Breast epithelium (tissue), 4 donors: ENCODE measurements at regions not wholly inside any gene's neighbourhood (a gene's known extent, or its start where the extent isn't known, plus 50 kb on each side); places are given as distances from the start of the nearest gene placed in this dataset.
A peak's percentile ranks its signal among the peaks of the same experiment; 100 is the strongest.

ENCODE experiments used
- DNase-seq, 2 donors: peaks; one replicate each; pipeline ENCODE4 v3.0.0-alpha.2; 2019; ENCODE audit warnings: low spot score in 2 of 2
- H3K27ac ChIP-seq, 2 donors: fragments of 200-600 bp; sonication (generic) in 1 of 2; one replicate each; pipeline ENCODE4 v1.5.1; 2016 to 2019; ENCODE audit warnings: mild to moderate bottlenecking in 1 of 2
- H3K27me3 ChIP-seq, 2 donors: fragments of 200-600 bp; sonication (generic) in 1 of 2; one replicate each; pipeline versions ENCODE4 v1.5.1 to v1.6.0; 2017 to 2019; ENCODE audit warnings: control low read depth in 1 of 2, mild to moderate bottlenecking in 1 of 2
- H3K36me3 ChIP-seq: fragments of 200-600 bp; one replicate; pipeline ENCODE4 v1.5.1; 2019
- H3K4me1 ChIP-seq, 2 donors: fragments of 200-600 bp; sonication (generic); one replicate each; pipeline ENCODE4 v1.5.1; 2016 to 2019; ENCODE audit warnings: control low read depth in 1 of 2
- H3K4me3 ChIP-seq, 3 donors: fragments of 200-600 bp; sonication (generic); 1 replicate in 2 of 3; 2 replicates in 1 of 3; pipeline ENCODE4 v1.5.1; 2016 to 2019; ENCODE audit warnings: mild to moderate bottlenecking in 3 of 3, moderate library complexity in 2 of 3
- H3K9me3 ChIP-seq, 2 donors: fragments of 200-600 bp; sonication (generic) in 1 of 2; one replicate each; pipeline ENCODE4 v1.5.1; 2016 to 2019; ENCODE audit warnings: control low read depth in 1 of 2
- POLR2A ChIP-seq: fragments of 450-650 bp; IDR thresholded peaks from one replicate; pipeline ENCODE4 v1.6.1; 2016; ENCODE audit warnings: antibody characterized with exemption, mild to moderate bottlenecking, moderate library complexity
- POLR2AphosphoS5 ChIP-seq, 3 donors: sonication (generic); formaldehyde crosslinking; IDR thresholded peaks; one replicate each; pipeline ENCODE4 v1.6.1; 2017; ENCODE audit warnings: antibody characterized with exemption in 3 of 3
- intact Hi-C: fragments of 100-400 bp; cut with DNase I; formaldehyde crosslinking; loops from one replicate; pipeline ENCODE4 v1.15.1; 2023; ENCODE audit warnings: low total_unique reads
- TF ChIP-seq, protein P1 (sequence below), 3 donors: fragments of 450-650 bp; IDR thresholded peaks; one replicate each; pipeline ENCODE4 v1.5.1; 2016 to 2017; ENCODE audit warnings: antibody characterized with exemption in 3 of 3, mild to moderate bottlenecking in 3 of 3, moderate library complexity in 3 of 3

DNA sequence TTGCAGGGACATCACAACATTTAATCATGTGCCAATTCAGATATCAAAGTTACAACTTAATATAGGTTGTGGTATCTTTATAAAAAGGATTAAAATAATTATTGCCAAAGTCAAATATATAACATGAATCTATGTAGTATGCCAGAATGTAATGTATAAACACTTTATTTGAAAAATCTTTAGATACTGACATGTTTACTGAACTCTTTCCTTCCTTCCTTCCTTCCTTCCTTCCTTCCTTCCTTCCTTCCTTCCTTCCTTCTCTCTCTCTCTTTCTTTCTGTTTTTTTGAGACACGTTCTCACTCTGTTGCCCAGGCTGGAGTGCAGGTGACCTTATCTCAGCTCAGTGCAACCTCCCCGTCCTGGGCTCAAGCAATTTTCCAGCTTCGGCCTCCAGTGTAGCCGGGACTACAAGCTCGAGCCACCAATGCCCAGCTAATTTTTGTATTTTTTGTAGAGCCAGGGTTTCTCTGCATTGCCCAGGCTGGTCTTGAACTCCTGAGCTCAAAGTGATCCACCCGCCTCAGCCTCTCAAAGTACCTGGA is 496.8 kb upstream of the CITED2 start:
- H3K36me3 ChIP-seq, result no peaks in the 10 kb centered on the region
- TF ChIP-seq, protein P1, sequence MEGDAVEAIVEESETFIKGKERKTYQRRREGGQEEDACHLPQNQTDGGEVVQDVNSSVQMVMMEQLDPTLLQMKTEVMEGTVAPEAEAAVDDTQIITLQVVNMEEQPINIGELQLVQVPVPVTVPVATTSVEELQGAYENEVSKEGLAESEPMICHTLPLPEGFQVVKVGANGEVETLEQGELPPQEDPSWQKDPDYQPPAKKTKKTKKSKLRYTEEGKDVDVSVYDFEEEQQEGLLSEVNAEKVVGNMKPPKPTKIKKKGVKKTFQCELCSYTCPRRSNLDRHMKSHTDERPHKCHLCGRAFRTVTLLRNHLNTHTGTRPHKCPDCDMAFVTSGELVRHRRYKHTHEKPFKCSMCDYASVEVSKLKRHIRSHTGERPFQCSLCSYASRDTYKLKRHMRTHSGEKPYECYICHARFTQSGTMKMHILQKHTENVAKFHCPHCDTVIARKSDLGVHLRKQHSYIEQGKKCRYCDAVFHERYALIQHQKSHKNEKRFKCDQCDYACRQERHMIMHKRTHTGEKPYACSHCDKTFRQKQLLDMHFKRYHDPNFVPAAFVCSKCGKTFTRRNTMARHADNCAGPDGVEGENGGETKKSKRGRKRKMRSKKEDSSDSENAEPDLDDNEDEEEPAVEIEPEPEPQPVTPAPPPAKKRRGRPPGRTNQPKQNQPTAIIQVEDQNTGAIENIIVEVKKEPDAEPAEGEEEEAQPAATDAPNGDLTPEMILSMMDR (IDR thresholded peaks at IDR 0.05), result no peak
- TF ChIP-seq POLR2A (no peak), POLR2AphosphoS5 (IDR thresholded peaks at IDR 0.05) (no peak)
- no peak overlapping the region for H3K4me3 ChIP-seq
- no peaks in the 10 kb centered on the region for H3K27me3 ChIP-seq
- intact Hi-C loops, result loop anchor here (5.0 kb wide), 1 partner anchor 1686 kb away; no protein-coding TSS in a partner anchor
- H3K27ac ChIP-seq, result no peak overlapping the region
- no peak for DNase-seq
- no peaks in the 10 kb centered on the region for H3K4me1 ChIP-seq
- no peaks in the 10 kb centered on the region for H3K9me3 ChIP-seq

DNA sequence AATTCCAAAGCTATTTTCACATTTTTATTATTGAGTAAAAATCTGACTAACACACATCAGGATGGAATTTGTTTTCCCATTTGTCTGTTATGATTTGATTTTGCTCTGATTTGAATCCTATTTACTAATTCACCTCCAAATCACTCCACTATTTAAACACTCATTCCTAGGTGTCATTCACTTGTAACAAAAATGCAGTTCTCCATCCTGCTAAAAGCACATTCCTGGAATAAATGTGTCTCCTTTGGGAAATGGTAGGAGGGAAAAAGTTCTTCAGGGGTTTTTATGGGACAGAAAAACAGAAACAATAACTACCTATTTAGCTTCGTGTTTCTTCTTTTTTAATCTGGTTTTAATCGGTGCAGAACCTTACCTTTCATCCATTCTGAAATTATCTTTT is 494.1 kb upstream of the CITED2 start:
- Histone ChIP-seq H3K4me1 (no peaks in the 10 kb centered on the region), H3K9me3 (no peaks in the 10 kb centered on the region), H3K27ac (no peak overlapping the region), H3K27me3 (no peaks in the 10 kb centered on the region), H3K36me3 (no peaks in the 10 kb centered on the region), H3K4me3 (no peak overlapping the region)
- intact Hi-C loops, result no loop called here
- no peak for DNase-seq
- TF ChIP-seq, protein P1 (IDR thresholded peaks at IDR 0.05), result no peak
- no peak for TF ChIP-seq POLR2A
- TF ChIP-seq POLR2AphosphoS5 (IDR thresholded peaks at IDR 0.05), result no peak

DNA sequence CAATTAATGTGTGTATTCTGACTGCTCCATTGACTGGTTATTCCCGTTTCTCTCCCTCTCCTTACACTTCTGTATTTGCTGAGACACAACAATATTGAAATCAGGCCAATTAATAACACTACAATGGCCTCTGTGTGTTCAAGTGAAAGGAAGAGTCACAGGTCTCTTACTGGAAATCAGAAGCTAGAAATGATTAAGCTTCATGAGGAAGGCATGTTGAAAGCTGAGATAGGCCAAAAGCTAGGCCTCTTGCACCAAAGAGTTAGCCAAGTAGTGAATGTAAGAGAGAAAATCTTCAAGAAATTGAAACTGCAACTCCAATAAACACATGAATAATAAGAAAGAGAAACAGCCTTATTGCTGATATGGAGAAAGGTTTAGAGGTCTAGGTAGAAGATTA is 489.5 kb upstream of the CITED2 start:
- Histone ChIP-seq H3K4me3 (no peak overlapping the region), H3K9me3 (no peaks in the 10 kb centered on the region), H3K36me3 (no peaks in the 10 kb centered on the region), H3K27me3 (no peaks in the 10 kb centered on the region), H3K27ac (peak overlapping the region; percentile 33 to 50), H3K4me1 (no peaks in the 10 kb centered on the region)
- intact Hi-C loops, result no loop called here
- TF ChIP-seq POLR2A (no peak), POLR2AphosphoS5 (IDR thresholded peaks at IDR 0.05) (no peak)
- TF ChIP-seq, protein P1 (IDR thresholded peaks at IDR 0.05), result no peak
- DNase-seq, result no peak

DNA sequence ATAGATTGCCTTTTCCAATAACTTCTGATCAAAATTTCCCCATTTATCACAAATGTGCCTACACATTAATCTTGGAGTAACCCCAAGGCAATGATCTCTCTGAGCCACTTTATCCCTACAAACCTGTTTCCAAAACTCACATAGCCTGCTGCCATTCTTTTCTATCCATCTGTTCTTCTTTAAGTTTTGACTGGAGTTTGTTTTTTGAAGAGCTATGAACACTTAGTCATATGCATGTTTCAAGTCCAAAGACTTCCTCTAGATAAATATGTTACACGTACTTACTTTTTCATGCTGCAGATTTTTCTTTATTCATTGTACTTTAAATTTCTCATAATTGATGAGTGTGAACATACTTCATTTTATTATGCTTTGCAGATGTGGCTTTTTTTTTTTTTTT is 488.9 kb upstream of the CITED2 start:
- no peak for DNase-seq
- intact Hi-C loops, result no loop called here
- Histone ChIP-seq H3K36me3 (no peaks in the 10 kb centered on the region), H3K27ac (no peak overlapping the region), H3K27me3 (no peaks in the 10 kb centered on the region), H3K4me3 (no peak overlapping the region), H3K4me1 (no peaks in the 10 kb centered on the region), H3K9me3 (no peaks in the 10 kb centered on the region)
- TF ChIP-seq, protein P1 (IDR thresholded peaks at IDR 0.05), result no peak
- TF ChIP-seq POLR2AphosphoS5 (IDR thresholded peaks at IDR 0.05) (no peak), POLR2A (no peak)

DNA sequence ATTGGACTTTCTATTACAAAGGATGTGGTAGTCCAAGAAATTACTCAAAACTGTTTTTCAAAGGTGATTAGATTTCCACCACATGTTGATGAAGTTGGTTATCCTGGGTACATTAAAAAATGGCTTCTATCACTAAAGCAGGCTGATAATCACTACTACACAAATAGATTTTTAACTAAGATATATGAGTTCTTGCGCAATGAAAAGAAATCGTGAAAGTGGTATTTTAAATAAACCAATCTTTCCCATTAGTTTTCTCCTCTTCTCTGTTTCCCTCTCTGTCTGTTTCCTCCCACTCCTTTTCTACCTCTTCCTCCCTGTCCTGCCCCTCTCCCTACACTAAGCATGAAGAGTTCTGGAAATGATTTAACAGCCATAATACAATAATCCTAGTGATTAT is 487.9 kb upstream of the CITED2 start:
- H3K9me3 ChIP-seq, result no peaks in the 10 kb centered on the region
- no peaks in the 10 kb centered on the region for H3K4me1 ChIP-seq
- no peaks in the 10 kb centered on the region for H3K36me3 ChIP-seq
- TF ChIP-seq, protein P1 (IDR thresholded peaks at IDR 0.05), result no peak
- TF ChIP-seq POLR2AphosphoS5 (IDR thresholded peaks at IDR 0.05) (no peak), POLR2A (no peak)
- peak overlapping the region in 1 of 2 donors; percentile 0 for H3K27ac ChIP-seq
- H3K27me3 ChIP-seq, result no peaks in the 10 kb centered on the region
- no peak overlapping the region for H3K4me3 ChIP-seq
- intact Hi-C loops, result no loop called here
- no peak for DNase-seq
